OCI-LY7 (cell line): ENCODE measurements at regions not wholly inside any gene's neighbourhood (a gene's known extent, or its start where the extent isn't known, plus 50 kb on each side); places are given as distances from the start of the nearest gene placed in this dataset.

Source experiments
- BruUV-seq: library from RNA; stranded (reverse); fragments of 400-500 nt; replicated peaks from 2 replicates; lab custom pipeline; 2021; lab: Mats Ljungman, UMichigan
- CTCF ChIA-PET: fragments of 300-600 bp; sonication (Branson Sonifier 250); formaldehyde crosslinking; loops from one replicate; lab custom pipeline; 2022; ENCODE audit warnings: antibody characterized with exemption; ENCODE audit not compliant: unreplicated experiment; lab: Charles Lee
- POLR2A ChIA-PET: fragments of 300-600 bp; sonication (Branson Sonifier 250); formaldehyde crosslinking; loops from one replicate; lab custom pipeline; 2022; ENCODE audit warnings: antibody characterized with exemption; lab: Charles Lee
- DNase-seq: peaks from one replicate; pipeline ENCODE4 v3.0.0-alpha.2; 2015; ENCODE audit warnings: low spot score
- H2AFZ ChIP-seq: fragments of 200-600 bp; sonication (generic), shearing (Covaris generic); 2 replicates; pipeline ENCODE4 v1.6.1; 2014; ENCODE audit warnings: mild to moderate bottlenecking, antibody characterized with exemption, low read length, moderate library complexity
- H3K27ac ChIP-seq: fragments of 200-600 bp; sonication (generic); 2 replicates; pipeline ENCODE4 v1.5.1; 2014; ENCODE audit warnings: mixed run types, low read depth, mild to moderate bottlenecking, moderate library complexity, low read length, inconsistent platforms; ENCODE audit not compliant: poor library complexity, severe bottlenecking
- H3K36me3 ChIP-seq: fragments of 200-600 bp; sonication (generic); 2 replicates; pipeline ENCODE4 v1.6.1; 2014; ENCODE audit warnings: mild to moderate bottlenecking, antibody characterized with exemption, low read length, moderate library complexity, mixed read lengths; ENCODE audit not compliant: insufficient read depth
- H3K4me1 ChIP-seq: fragments of 200-600 bp; sonication (generic); 2 replicates; pipeline ENCODE4 v1.5.1; 2014; ENCODE audit warnings: mild to moderate bottlenecking, low read length; ENCODE audit not compliant: insufficient read depth, poor library complexity, severe bottlenecking
- H3K4me2 ChIP-seq: fragments of 200-600 bp; sonication (generic); 2 replicates; pipeline ENCODE4 v1.6.1; 2014; ENCODE audit warnings: mild to moderate bottlenecking, low read length
- H3K4me3 ChIP-seq: fragments of 200-600 bp; sonication (generic); 2 replicates; pipeline ENCODE4 v1.5.1; 2014; ENCODE audit warnings: mild to moderate bottlenecking, low read depth, low read length; ENCODE audit not compliant: poor library complexity, severe bottlenecking
- H3K79me2 ChIP-seq: fragments of 200-600 bp; sonication (generic); 2 replicates; pipeline ENCODE4 v1.6.1; 2016; ENCODE audit warnings: low read depth, mild to moderate bottlenecking, low read length, moderate library complexity, mixed read lengths; ENCODE audit not compliant: insufficient read depth
- H3K9me2 ChIP-seq: fragments of 200-600 bp; sonication (generic); 2 replicates; pipeline ENCODE4 v1.6.1; 2016; ENCODE audit warnings: mild to moderate bottlenecking, low read length, mixed read lengths; ENCODE audit not compliant: insufficient read depth
- H3K9me3 ChIP-seq: fragments of 200-600 bp; sonication (generic); 2 replicates; pipeline ENCODE4 v1.6.1; 2014; ENCODE audit warnings: mild to moderate bottlenecking, mixed run types, low read length, mixed read lengths
- H4K20me1 ChIP-seq: fragments of 200-600 bp; sonication (generic); 2 replicates; pipeline ENCODE4 v1.6.1; 2014; ENCODE audit warnings: mild to moderate bottlenecking, antibody characterized with exemption, low read length, moderate library complexity, mixed read lengths; ENCODE audit not compliant: insufficient read depth
- EZH2phosphoT487 ChIP-seq: fragments of 200-600 bp; sonication (generic); IDR thresholded peaks from 2 replicates; pipeline ENCODE4 v1.6.1; 2018; ENCODE audit warnings: low read depth, borderline replicate concordance, mild to moderate bottlenecking, mixed run types, antibody characterized with exemption, low read length, moderate library complexity, mixed read lengths
- intact Hi-C: fragments of 100-400 bp; cut with micrococcal nuclease; formaldehyde crosslinking; loops from one replicate; pipeline ENCODE4 v1.10.0; 2022; ENCODE audit not compliant: unreplicated experiment
- TF ChIP-seq, protein P1 (sequence below): fragments of 200-600 bp; sonication (generic); conservative IDR thresholded peaks from 2 replicates; pipeline ENCODE4 v1.5.1; 2014; ENCODE audit warnings: mild to moderate bottlenecking, antibody characterized with exemption, low read length, moderate library complexity, mixed read lengths

- no peaks in the 10 kb centered on the region for H3K9me2 ChIP-seq
- no peak overlapping the region for H3K4me3 ChIP-seq
- H2AFZ ChIP-seq, result no peak overlapping the region
- no peak overlapping the region for H3K27ac ChIP-seq
- H3K4me2 ChIP-seq, result no peak overlapping the region
- intact Hi-C loops, result no loop called here
- H3K36me3 ChIP-seq, result no peaks in the 10 kb centered on the region
- TF ChIP-seq EZH2phosphoT487, result no peak
- TF ChIP-seq, protein P1, sequence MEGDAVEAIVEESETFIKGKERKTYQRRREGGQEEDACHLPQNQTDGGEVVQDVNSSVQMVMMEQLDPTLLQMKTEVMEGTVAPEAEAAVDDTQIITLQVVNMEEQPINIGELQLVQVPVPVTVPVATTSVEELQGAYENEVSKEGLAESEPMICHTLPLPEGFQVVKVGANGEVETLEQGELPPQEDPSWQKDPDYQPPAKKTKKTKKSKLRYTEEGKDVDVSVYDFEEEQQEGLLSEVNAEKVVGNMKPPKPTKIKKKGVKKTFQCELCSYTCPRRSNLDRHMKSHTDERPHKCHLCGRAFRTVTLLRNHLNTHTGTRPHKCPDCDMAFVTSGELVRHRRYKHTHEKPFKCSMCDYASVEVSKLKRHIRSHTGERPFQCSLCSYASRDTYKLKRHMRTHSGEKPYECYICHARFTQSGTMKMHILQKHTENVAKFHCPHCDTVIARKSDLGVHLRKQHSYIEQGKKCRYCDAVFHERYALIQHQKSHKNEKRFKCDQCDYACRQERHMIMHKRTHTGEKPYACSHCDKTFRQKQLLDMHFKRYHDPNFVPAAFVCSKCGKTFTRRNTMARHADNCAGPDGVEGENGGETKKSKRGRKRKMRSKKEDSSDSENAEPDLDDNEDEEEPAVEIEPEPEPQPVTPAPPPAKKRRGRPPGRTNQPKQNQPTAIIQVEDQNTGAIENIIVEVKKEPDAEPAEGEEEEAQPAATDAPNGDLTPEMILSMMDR, result no peak
- CTCF ChIA-PET, result no interaction called here
- no peaks in the 10 kb centered on the region for H3K9me3 ChIP-seq
- DNase-seq, result no peak
- no peaks in the 10 kb centered on the region for H3K4me1 ChIP-seq
- no peaks in the 10 kb centered on the region for H4K20me1 ChIP-seq
- no TSS peak for BruUV-seq
- POLR2A ChIA-PET, result no interaction called here
- no peaks in the 10 kb centered on the region for H3K79me2 ChIP-seq
Observed at GRCh38 chr13:71219698-71220415, 647.1 kb downstream of the DACH1 start.

- Histone ChIP-seq H3K9me2 (no peaks in the 10 kb centered on the region), H3K4me2 (no peak overlapping the region), H3K79me2 (no peaks in the 10 kb centered on the region), H4K20me1 (no peaks in the 10 kb centered on the region), H3K27ac (no peak overlapping the region), H3K36me3 (no peaks in the 10 kb centered on the region), H3K9me3 (no peaks in the 10 kb centered on the region), H3K4me3 (no peak overlapping the region), H3K4me1 (no peaks in the 10 kb centered on the region), H2AFZ (no peak overlapping the region)
- peak; percentile 4 for DNase-seq
- ChIA-PET CTCF (no interaction called here), POLR2A (no interaction called here)
- TF ChIP-seq, protein P1, result peak; percentile 32; the same call in 1 of the 2 replicates
- no peak for TF ChIP-seq EZH2phosphoT487
- intact Hi-C loops, result no loop called here
- BruUV-seq, result no TSS peak
Observed at GRCh38 chr13:71218960-71219359, 648.0 kb downstream of the DACH1 start.

DNA sequence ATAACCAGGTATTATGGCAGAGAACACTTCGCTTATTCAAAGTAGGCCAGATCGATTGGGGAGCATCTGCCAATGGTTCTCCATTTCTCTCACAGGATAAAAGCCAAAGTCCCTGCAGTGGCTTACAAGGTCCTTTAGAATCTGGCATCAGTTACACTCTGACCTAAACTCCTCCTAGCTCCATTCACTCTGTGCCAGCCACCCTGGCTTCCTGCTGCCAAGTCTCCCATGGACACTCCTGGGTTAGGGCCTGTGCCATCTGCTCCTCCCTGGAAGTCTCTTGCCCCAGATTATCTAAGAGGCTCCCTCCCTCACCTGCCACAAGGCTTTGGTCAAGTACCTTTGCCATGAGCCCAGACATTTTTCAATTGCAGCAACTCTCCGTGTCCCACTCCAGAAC is 649.2 kb downstream of the DACH1 start:
- no TSS peak for BruUV-seq
- no peak for DNase-seq

More for the DNA sequence above, 649.2 kb downstream of the DACH1 start:
- CTCF ChIA-PET, result no interaction called here
- Histone ChIP-seq H3K4me2 (no peak overlapping the region), H4K20me1 (no peaks in the 10 kb centered on the region), H3K4me1 (no peaks in the 10 kb centered on the region), H2AFZ (no peak overlapping the region), H3K9me2 (no peaks in the 10 kb centered on the region), H3K9me3 (no peaks in the 10 kb centered on the region), H3K36me3 (no peaks in the 10 kb centered on the region), H3K4me3 (no peak overlapping the region), H3K79me2 (no peaks in the 10 kb centered on the region), H3K27ac (no peak overlapping the region)
- TF ChIP-seq EZH2phosphoT487, result no peak
- TF ChIP-seq, protein P1, result no peak
- intact Hi-C loops, result no loop called here
- POLR2A ChIA-PET, result no interaction called here
